ENCODE measurements at regions not wholly inside any gene's neighbourhood (a gene's known extent, or its start where the extent isn't known, plus 50 kb on each side); places are given as distances from the start of the nearest gene placed in this dataset.

- in situ Hi-C loops (cut with HindIII; ENCODE audit: low sequenced_read_pairs), result no loop called here
- H3K4me3 ChIP-seq (ENCODE audit: low read depth, low read length), result no peak overlapping the region
- TF ChIP-seq CTCF (IDR thresholded peaks at IDR 0.05; ENCODE audit: low read depth, low read length, missing control alignments), result no peak
- no peak for DNase-seq (ENCODE audit: low read depth)
These were observed 87.4 kb upstream of the NKD1 start for GRCh38 chr16:50460538-50461399.

- TF ChIP-seq CTCF (IDR thresholded peaks at IDR 0.05; ENCODE audit: low read depth, low read length, missing control alignments), result no peak
- in situ Hi-C loops (cut with HindIII; ENCODE audit: low sequenced_read_pairs), result no loop called here
- H3K4me3 ChIP-seq (ENCODE audit: low read depth, low read length), result no peak overlapping the region
These were observed 88.6 kb upstream of the NKD1 start for GRCh38 chr16:50459496-50460080.

GRCh38 chr16:50458667-50459495 lies 89.3 kb upstream of the NKD1 start:
- no peak for DNase-seq (ENCODE audit: low read depth)
- TF ChIP-seq CTCF (IDR thresholded peaks at IDR 0.05; ENCODE audit: low read depth, low read length, missing control alignments), result no peak
- no peak overlapping the region for H3K4me3 ChIP-seq (ENCODE audit: low read depth, low read length)
- in situ Hi-C loops (cut with HindIII; ENCODE audit: low sequenced_read_pairs), result no loop called here

More at GRCh38 chr16:50459496-50460080, 88.6 kb upstream of the NKD1 start:
- no peak for DNase-seq (ENCODE audit: low read depth)

GRCh38 chr16:50457979-50458491 lies 89.2 kb upstream of the BRD7 start:
- in situ Hi-C loops (cut with HindIII; ENCODE audit: low sequenced_read_pairs), result no loop called here
- H3K4me3 ChIP-seq (ENCODE audit: low read depth, low read length), result no peak overlapping the region
- DNase-seq (ENCODE audit: low read depth), result no peak
- TF ChIP-seq CTCF (IDR thresholded peaks at IDR 0.05; ENCODE audit: low read depth, low read length, missing control alignments), result no peak

GRCh38 chr16:50457423-50457822 lies 88.6 kb upstream of the BRD7 start:
- no peak for TF ChIP-seq CTCF (IDR thresholded peaks at IDR 0.05; ENCODE audit: low read depth, low read length, missing control alignments)
- no peak for DNase-seq (ENCODE audit: low read depth)
- in situ Hi-C loops (cut with HindIII; ENCODE audit: low sequenced_read_pairs), result no loop called here
- no peak overlapping the region for H3K4me3 ChIP-seq (ENCODE audit: low read depth, low read length)

- no peak for TF ChIP-seq CTCF (IDR thresholded peaks at IDR 0.05; ENCODE audit: low read depth, low read length, missing control alignments)
- in situ Hi-C loops (cut with HindIII; ENCODE audit: low sequenced_read_pairs), result no loop called here
- no peak for DNase-seq (ENCODE audit: low read depth)
These were observed 86.6 kb upstream of the BRD7 start for GRCh38 chr16:50455288-50455845.

More at GRCh38 chr16:50455288-50455845, 86.6 kb upstream of the BRD7 start:
- H3K4me3 ChIP-seq (ENCODE audit: low read depth, low read length), result no peak overlapping the region
